CD14-positive monocyte (primary cell): ENCODE measurements at regions not wholly inside any gene's neighbourhood (a gene's known extent, or its start where the extent isn't known, plus 50 kb on each side); places are given as distances from the start of the nearest gene placed in this dataset.

ENCODE experiments used
- DNase-seq, 3 donors: peaks; one replicate each; pipeline ENCODE4 v3.0.0-alpha.2; 2011 to 2022
- H2AFZ ChIP-seq: 2 replicates; pipeline ENCODE4 v1.6.0; 2012; ENCODE audit warnings: mild to moderate bottlenecking, low read depth, low read length, inconsistent platforms; ENCODE audit not compliant: insufficient read depth, poor library complexity, severe bottlenecking
- H3K27ac ChIP-seq, 2 donors: 1 replicate in 1 of 2; 2 replicates in 1 of 2; pipeline ENCODE4 v1.5.1; 2012 to 2013; ENCODE audit warnings: low read length in 2 of 2, control low read depth in 1 of 2, inconsistent platforms in 1 of 2, low read depth in 1 of 2, mild to moderate bottlenecking in 1 of 2
- H3K27me3 ChIP-seq, 2 donors: one replicate each; pipeline versions ENCODE4 v1.6.0 to v1.6.1; 2011 to 2013; ENCODE audit warnings: low read length in 2 of 2; ENCODE audit not compliant: control insufficient read depth in 2 of 2, insufficient read depth in 2 of 2
- H3K36me3 ChIP-seq, 2 donors: replicated peaks in 1 of 2; 1 replicate in 1 of 2; 2 replicates in 1 of 2; pipeline versions ENCODE4 v1.5.1 to v1.6.1; 2012 to 2013; ENCODE audit warnings: low read length in 2 of 2, control low read depth in 1 of 2, inconsistent platforms in 1 of 2, mild to moderate bottlenecking in 1 of 2; ENCODE audit not compliant: insufficient read depth in 2 of 2, control insufficient read depth in 1 of 2
- H3K4me1 ChIP-seq, 2 donors: 1 replicate in 1 of 2; 2 replicates in 1 of 2; pipeline versions ENCODE4 v1.5.1 to v1.6.1; 2012 to 2013; ENCODE audit warnings: low read length in 2 of 2, control low read depth in 1 of 2, inconsistent platforms in 1 of 2, mild to moderate bottlenecking in 1 of 2, moderate library complexity in 1 of 2; ENCODE audit not compliant: insufficient read depth in 2 of 2, control insufficient read depth in 1 of 2
- H3K4me2 ChIP-seq: replicated peaks from 2 replicates; pipeline ENCODE3; 2012; ENCODE audit warnings: low read length, moderate library complexity, mild to moderate bottlenecking; ENCODE audit not compliant: poor library complexity, severe bottlenecking; ENCODE audit errors: extremely low read depth
- H3K4me3 ChIP-seq, 3 experiments: fragments of 200-600 bp in 1 of 3; sonication (generic) in 1 of 3; replicated peaks in 1 of 3; 1 replicate in 2 of 3; 2 replicates in 1 of 3; pipeline ENCODE4 v1.5.1; 2011 to 2013; ENCODE audit warnings: low read length in 3 of 3, mild to moderate bottlenecking in 3 of 3, control low read depth in 2 of 3, low read depth in 2 of 3, inconsistent platforms in 1 of 3, moderate library complexity in 1 of 3
- H3K79me2 ChIP-seq: 2 replicates; pipeline ENCODE4 v1.6.0; 2012; ENCODE audit warnings: mild to moderate bottlenecking, control low read depth, inconsistent platforms, low read length, moderate library complexity; ENCODE audit not compliant: insufficient read depth
- H3K9ac ChIP-seq: 2 replicates; pipeline ENCODE4 v1.6.0; 2017; ENCODE audit warnings: low read length, mild to moderate bottlenecking; ENCODE audit not compliant: insufficient read depth, poor library complexity, severe bottlenecking
- H3K9me3 ChIP-seq, 2 donors: replicated peaks in 1 of 2; 1 replicate in 1 of 2; 2 replicates in 1 of 2; pipeline versions ENCODE4 v1.5.1 to v1.6.1; 2012 to 2013; ENCODE audit warnings: low read length in 2 of 2, control low read depth in 1 of 2; ENCODE audit not compliant: control insufficient read depth in 1 of 2, insufficient read depth in 1 of 2
- H4K20me1 ChIP-seq: 2 replicates; pipeline ENCODE4 v1.6.0; 2012; ENCODE audit warnings: mild to moderate bottlenecking, low read length, control low read depth, moderate library complexity; ENCODE audit not compliant: insufficient read depth
- H3K27ac Mint-ChIP-seq, 7 donors: one replicate each; pipeline ENCODE4 v1.8.0; 2020; ENCODE audit warnings: mild to moderate bottlenecking in 7 of 7, mixed read lengths in 7 of 7, moderate library complexity in 6 of 7, inconsistent platforms in 2 of 7
- H3K27me3 Mint-ChIP-seq, 3 donors: one replicate each; pipeline ENCODE4 v1.8.0; 2021 to 2022; ENCODE audit warnings: low read depth in 3 of 3, mild to moderate bottlenecking in 3 of 3, mixed read lengths in 3 of 3, moderate library complexity in 3 of 3, inconsistent platforms in 1 of 3
- H3K36me3 Mint-ChIP-seq, 2 donors: one replicate each; pipeline ENCODE4 v1.8.0; 2020; ENCODE audit warnings: mixed read lengths in 2 of 2, inconsistent platforms in 1 of 2, mild to moderate bottlenecking in 1 of 2
- H3K4me1 Mint-ChIP-seq: one replicate; pipeline ENCODE4 v1.8.0; 2020; ENCODE audit warnings: mild to moderate bottlenecking, mixed read lengths
- H3K4me3 Mint-ChIP-seq, 2 donors: one replicate each; pipeline ENCODE4 v1.8.0; 2020; ENCODE audit warnings: mild to moderate bottlenecking in 2 of 2, mixed read lengths in 2 of 2, moderate library complexity in 1 of 2
- H3K9me3 Mint-ChIP-seq, 7 donors: one replicate each; pipeline ENCODE4 v1.8.0; 2020 to 2022; ENCODE audit warnings: mixed read lengths in 7 of 7, mild to moderate bottlenecking in 6 of 7, moderate library complexity in 6 of 7, inconsistent platforms in 2 of 7
- WGBS: methylation state at CpG from one replicate; pipeline ENCODE4 v1.1.5; 2013; ENCODE audit warnings: missing lambda C conversion rate; ENCODE audit not compliant: insufficient coverage; 5-methylcytosine and 5-hydroxymethylcytosine counted together
- intact Hi-C, 2 donors: fragments of 100-400 bp; cut with micrococcal nuclease; formaldehyde crosslinking; loops; one replicate each; pipeline versions ENCODE4 v1.15.0 to v1.15.1; 2023
- TF ChIP-seq, protein P1 (sequence below): fragments of 200-600 bp; IDR thresholded peaks from one replicate; pipeline ENCODE4 v1.8.0; 2022; ENCODE audit warnings: antibody characterized with exemption, mild to moderate bottlenecking

DNA sequence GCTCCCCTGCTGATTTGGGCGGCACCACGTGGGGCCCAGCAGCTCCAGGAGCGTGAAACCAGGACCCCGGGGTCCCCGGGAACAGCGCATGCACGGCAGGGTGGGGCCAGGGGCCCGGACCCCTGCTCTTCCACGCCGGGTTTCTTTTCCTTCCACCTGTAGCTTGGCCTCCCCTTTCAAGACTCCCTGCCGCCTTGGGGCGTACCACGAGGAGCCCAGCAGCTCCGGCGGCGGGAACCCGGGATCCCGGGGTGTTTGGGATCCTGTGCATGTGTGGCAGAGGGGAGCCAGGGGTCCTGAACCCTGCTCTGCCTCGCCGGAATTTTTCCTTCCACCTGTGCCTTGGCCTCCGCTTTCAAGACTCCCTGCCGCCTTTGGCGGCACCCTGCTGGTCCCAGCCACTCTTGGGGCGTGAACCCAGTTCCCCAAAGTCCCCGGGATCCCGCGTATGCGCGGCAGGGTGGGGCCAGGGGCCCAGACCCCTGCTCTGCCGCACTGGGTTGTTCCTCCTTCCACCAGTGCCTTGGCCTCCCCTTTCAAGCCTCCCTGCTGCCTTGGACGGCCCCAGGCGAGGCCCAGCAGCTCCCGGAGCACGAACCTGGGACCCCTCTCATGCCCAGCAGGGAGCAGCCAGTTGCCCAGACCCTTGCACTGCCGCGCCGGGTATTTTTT lies 322.7 kb downstream of the ALG10 start:
- Histone ChIP-seq H3K36me3 (no peaks in the 10 kb centered on the region), H3K4me2 (no peak overlapping the region), H3K9ac (no peak overlapping the region), H3K79me2 (no peaks in the 10 kb centered on the region), H3K4me3 (no peak overlapping the region), H3K27me3 (no peaks in the 10 kb centered on the region), H4K20me1 (no peaks in the 10 kb centered on the region), H3K4me1 (no peaks in the 10 kb centered on the region), H3K9me3 (peaks cover 97 to 100% of the 10 kb centered on the region in 2 donors), H2AFZ (no peak overlapping the region), H3K27ac (no peak overlapping the region)
- TF ChIP-seq, protein P1, sequence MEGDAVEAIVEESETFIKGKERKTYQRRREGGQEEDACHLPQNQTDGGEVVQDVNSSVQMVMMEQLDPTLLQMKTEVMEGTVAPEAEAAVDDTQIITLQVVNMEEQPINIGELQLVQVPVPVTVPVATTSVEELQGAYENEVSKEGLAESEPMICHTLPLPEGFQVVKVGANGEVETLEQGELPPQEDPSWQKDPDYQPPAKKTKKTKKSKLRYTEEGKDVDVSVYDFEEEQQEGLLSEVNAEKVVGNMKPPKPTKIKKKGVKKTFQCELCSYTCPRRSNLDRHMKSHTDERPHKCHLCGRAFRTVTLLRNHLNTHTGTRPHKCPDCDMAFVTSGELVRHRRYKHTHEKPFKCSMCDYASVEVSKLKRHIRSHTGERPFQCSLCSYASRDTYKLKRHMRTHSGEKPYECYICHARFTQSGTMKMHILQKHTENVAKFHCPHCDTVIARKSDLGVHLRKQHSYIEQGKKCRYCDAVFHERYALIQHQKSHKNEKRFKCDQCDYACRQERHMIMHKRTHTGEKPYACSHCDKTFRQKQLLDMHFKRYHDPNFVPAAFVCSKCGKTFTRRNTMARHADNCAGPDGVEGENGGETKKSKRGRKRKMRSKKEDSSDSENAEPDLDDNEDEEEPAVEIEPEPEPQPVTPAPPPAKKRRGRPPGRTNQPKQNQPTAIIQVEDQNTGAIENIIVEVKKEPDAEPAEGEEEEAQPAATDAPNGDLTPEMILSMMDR = no peak
- Mint-ChIP-seq H3K27me3 (peaks cover 0 to 2% (median 0%) of the 10 kb centered on the region in 3 donors), H3K36me3 (no peaks in the 10 kb centered on the region), H3K4me3 (no peak overlapping the region), H3K27ac (no peak overlapping the region), H3K4me1 (no peaks in the 10 kb centered on the region), H3K9me3 (peaks cover 60 to 87% (median 67%) of the 10 kb centered on the region in 7 donors)
- 53% methylated on average over 33 of the region's 37 CpGs for WGBS
- DNase-seq = no peak
- intact Hi-C loops = no loop called here

DNA sequence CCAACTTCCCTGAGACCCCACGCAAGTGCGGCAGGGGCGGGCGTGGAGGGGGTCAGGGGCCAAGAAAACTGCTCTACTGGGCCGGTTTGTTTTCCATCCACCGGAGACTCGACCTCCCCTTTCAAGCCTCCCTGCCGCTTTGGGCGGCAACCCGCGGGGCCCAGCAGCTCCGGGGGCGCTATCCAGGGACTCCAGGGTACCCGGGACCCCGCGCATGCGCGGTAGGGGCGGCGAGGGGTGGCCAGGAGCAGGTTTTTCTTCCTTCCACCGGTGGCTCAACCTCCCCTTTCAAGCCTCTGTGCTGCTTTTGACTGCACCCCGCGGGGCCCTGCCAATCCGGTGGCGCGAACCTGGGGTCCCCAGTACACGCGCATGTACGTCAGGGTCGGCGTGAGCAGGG lies 323.5 kb downstream of the ALG10 start:
- intact Hi-C loops = no loop called here
- Histone ChIP-seq H2AFZ (no peak overlapping the region), H3K9ac (no peak overlapping the region), H3K4me2 (no peak overlapping the region), H4K20me1 (no peaks in the 10 kb centered on the region), H3K4me3 (no peak overlapping the region), H3K9me3 (peaks cover 97 to 100% of the 10 kb centered on the region in 2 donors), H3K36me3 (no peaks in the 10 kb centered on the region), H3K27ac (no peak overlapping the region), H3K4me1 (no peaks in the 10 kb centered on the region), H3K27me3 (no peaks in the 10 kb centered on the region), H3K79me2 (no peaks in the 10 kb centered on the region)
- H3K27me3 Mint-ChIP-seq = peaks cover 0 to 2% (median 0%) of the 10 kb centered on the region in 3 donors
- H3K4me3 Mint-ChIP-seq = no peak overlapping the region
- DNase-seq = no peak
- WGBS = 31% methylated on average over 29 of the region's 31 CpGs
- H3K36me3 Mint-ChIP-seq = no peaks in the 10 kb centered on the region
- H3K4me1 Mint-ChIP-seq = no peaks in the 10 kb centered on the region
- TF ChIP-seq, protein P1 = no peak
- H3K27ac Mint-ChIP-seq = no peak overlapping the region
- H3K9me3 Mint-ChIP-seq = peaks cover 59 to 87% (median 67%) of the 10 kb centered on the region in 7 donors
